PC-3 (cell line): ENCODE measurements at regions not wholly inside any gene's neighbourhood (a gene's known extent, or its start where the extent isn't known, plus 50 kb on each side); places are given as distances from the start of the nearest gene placed in this dataset.

Experiments
- ATAC-seq: fragments of 200-7000 bp; cut with Tn5 transposase; 2 replicates; pipeline ENCODE4 v1.9.1; 2020; ENCODE audit warnings: mild to moderate bottlenecking, moderate library complexity
- BruUV-seq: library from RNA; stranded (reverse); fragments of 400-500 nt; replicated peaks from 2 replicates; lab custom pipeline; 2021; lab: Mats Ljungman, UMichigan
- CTCF ChIA-PET: fragments of 300-600 bp; sonication (Branson Sonifier 250); formaldehyde crosslinking; loops from one replicate; lab custom pipeline; 2022; ENCODE audit warnings: antibody characterized with exemption; lab: Charles Lee
- POLR2A ChIA-PET: fragments of 300-600 bp; sonication (Branson Sonifier 250); formaldehyde crosslinking; loops from one replicate; lab custom pipeline; 2022; ENCODE audit warnings: antibody characterized with exemption; ENCODE audit not compliant: unreplicated experiment; lab: Charles Lee
- DNase-seq: peaks from one replicate; pipeline ENCODE4 v3.0.0-alpha.2; 2015
- H2AFZ ChIP-seq: fragments of 300-600 bp; sonication (generic); 2 replicates; pipeline ENCODE4 v1.6.0; 2016; ENCODE audit warnings: antibody characterized with exemption, low read length
- H3F3A ChIP-seq: fragments of 300-600 bp; sonication (generic); one replicate; pipeline ENCODE4 v1.6.0; 2017; ENCODE audit warnings: antibody characterized with exemption, low read length, control low read depth, mild to moderate bottlenecking; ENCODE audit not compliant: unreplicated experiment
- H3K27ac ChIP-seq: fragments of 300-600 bp; sonication (generic); 2 replicates; pipeline ENCODE4 v1.5.1; 2016; ENCODE audit warnings: mild to moderate bottlenecking, low read length
- H3K27me3 ChIP-seq: fragments of 300-600 bp; sonication (generic); 2 replicates; pipeline ENCODE4 v1.6.1; 2016; ENCODE audit warnings: low read length, mixed read lengths
- H3K36me3 ChIP-seq: fragments of 300-600 bp; sonication (generic); 2 replicates; pipeline ENCODE4 v1.6.1; 2016; ENCODE audit warnings: low read depth, mixed run types, low read length, mixed read lengths
- H3K4me1 ChIP-seq: fragments of 300-600 bp; sonication (generic); 2 replicates; pipeline ENCODE4 v1.5.1; 2016; ENCODE audit warnings: low read length; ENCODE audit not compliant: insufficient read depth
- H3K4me2 ChIP-seq: fragments of 300-600 bp; sonication (generic); 2 replicates; pipeline ENCODE4 v1.6.0; 2016; ENCODE audit warnings: low read length
- H3K4me3 ChIP-seq: fragments of 300-600 bp; sonication (generic); 2 replicates; pipeline ENCODE4 v1.5.1; 2016; ENCODE audit warnings: mild to moderate bottlenecking, low read length, mixed read lengths
- H3K79me2 ChIP-seq: fragments of 300-600 bp; sonication (generic); 2 replicates; pipeline ENCODE4 v1.6.1; 2017; ENCODE audit warnings: low read length, mixed read lengths
- H3K9ac ChIP-seq: fragments of 300-600 bp; sonication (generic); 2 replicates; pipeline ENCODE4 v1.6.0; 2016; ENCODE audit warnings: mild to moderate bottlenecking, low read length
- H3K9me2 ChIP-seq: fragments of 300-600 bp; sonication (generic); replicated peaks from 2 replicates; pipeline ENCODE4 v1.6.1; 2016; ENCODE audit warnings: mixed run types, low read length, mixed read lengths
- H3K9me3 ChIP-seq: fragments of 300-600 bp; sonication (generic); 2 replicates; pipeline ENCODE4 v1.6.1; 2016; ENCODE audit warnings: low read length, mixed read lengths
- H4K20me1 ChIP-seq: fragments of 300-600 bp; sonication (generic); 2 replicates; pipeline ENCODE4 v1.6.1; 2016; ENCODE audit warnings: low read length, mixed read lengths
- CTCF ChIP-seq: fragments of 300-600 bp; sonication (generic); conservative IDR thresholded peaks from 2 replicates; pipeline ENCODE4 v1.5.1; 2017; ENCODE audit warnings: antibody characterized with exemption, low read depth, mild to moderate bottlenecking, low read length
- EZH2 ChIP-seq: fragments of 300-600 bp; sonication (generic); IDR thresholded peaks from one replicate; pipeline ENCODE4 v1.6.1; 2017; ENCODE audit warnings: antibody characterized with exemption, mild to moderate bottlenecking, low read length; ENCODE audit not compliant: unreplicated experiment
- EZH2phosphoT487 ChIP-seq: fragments of 300-600 bp; sonication (generic); IDR thresholded peaks from 2 replicates; pipeline ENCODE4 v1.6.1; 2018; ENCODE audit warnings: mild to moderate bottlenecking, antibody characterized with exemption, low read length, borderline replicate concordance
- intact Hi-C: fragments of 100-400 bp; cut with micrococcal nuclease; formaldehyde crosslinking; loops from 2 replicates; pipeline ENCODE4 v1.9.0; 2023

GRCh38 chr12:111141205-111141604 is 220.8 kb upstream of the MYL2 start:
- H3K9me3 ChIP-seq, result no peaks in the 10 kb centered on the region
- no peak overlapping the region for H3K27ac ChIP-seq
- no peaks in the 10 kb centered on the region for H3K4me1 ChIP-seq
- no peaks in the 10 kb centered on the region for H4K20me1 ChIP-seq
- H3K9ac ChIP-seq, result no peak overlapping the region
- ChIA-PET POLR2A (no interaction called here), CTCF (no interaction called here)
- no peaks in the 10 kb centered on the region for H3K79me2 ChIP-seq
- no peak for DNase-seq
- no TSS peak for BruUV-seq
- intact Hi-C loops, result no loop called here
- H3F3A ChIP-seq, result no peaks in the 10 kb centered on the region
- H3K4me2 ChIP-seq, result no peak overlapping the region
- H3K27me3 ChIP-seq, result peaks cover 64% of the 10 kb centered on the region
- no peaks in the 10 kb centered on the region for H3K36me3 ChIP-seq
- TF ChIP-seq EZH2 (no peak), EZH2phosphoT487 (no peak), CTCF (no peak)
- H3K4me3 ChIP-seq, result no peak overlapping the region
- no peak for ATAC-seq
- H2AFZ ChIP-seq, result no peak overlapping the region
- no peaks in the 10 kb centered on the region for H3K9me2 ChIP-seq

GRCh38 chr12:111138016-111138415 is 217.6 kb upstream of the MYL2 start:
- DNase-seq (no peak), ATAC-seq (no peak)
- intact Hi-C loops, result no loop called here
- Histone ChIP-seq H3K9me2 (no peaks in the 10 kb centered on the region), H3K4me1 (no peaks in the 10 kb centered on the region), H3K27ac (no peak overlapping the region), H3F3A (no peaks in the 10 kb centered on the region), H3K9ac (no peak overlapping the region), H3K9me3 (no peaks in the 10 kb centered on the region), H3K4me2 (no peak overlapping the region), H3K36me3 (no peaks in the 10 kb centered on the region), H3K4me3 (no peak overlapping the region), H4K20me1 (no peaks in the 10 kb centered on the region), H3K79me2 (no peaks in the 10 kb centered on the region), H3K27me3 (peaks cover 48% of the 10 kb centered on the region), H2AFZ (no peak overlapping the region)
- no TSS peak for BruUV-seq
- TF ChIP-seq CTCF, result no peak
- TF ChIP-seq EZH2, result no peak
- TF ChIP-seq EZH2phosphoT487, result no peak
- CTCF ChIA-PET, result no interaction called here
- POLR2A ChIA-PET, result no interaction called here

GRCh38 chr12:111135293-111135832 is 215.0 kb upstream of the MYL2 start:
- BruUV-seq, result no TSS peak
- POLR2A ChIA-PET, result no interaction called here
- Histone ChIP-seq H3K9ac (no peak overlapping the region), H2AFZ (no peak overlapping the region), H3K9me2 (no peaks in the 10 kb centered on the region), H3K4me2 (no peak overlapping the region), H3K9me3 (no peaks in the 10 kb centered on the region), H3K79me2 (no peaks in the 10 kb centered on the region), H3K36me3 (no peaks in the 10 kb centered on the region), H3K4me3 (no peak overlapping the region), H3K27ac (no peak overlapping the region), H3K27me3 (peaks cover 28% of the 10 kb centered on the region), H3F3A (no peaks in the 10 kb centered on the region), H3K4me1 (no peaks in the 10 kb centered on the region), H4K20me1 (no peaks in the 10 kb centered on the region)
- DNase-seq, result no peak
- ATAC-seq, result no peak
- CTCF ChIA-PET, result interaction anchor here (0.7 kb wide), 1 partner anchor 298 kb away, joined by 11 read pairs; no protein-coding TSS in a partner anchor
- intact Hi-C loops, result no loop called here
- TF ChIP-seq CTCF (no peak), EZH2 (no peak), EZH2phosphoT487 (no peak)
